ENCODE measurements at regions not wholly inside any gene's neighbourhood (a gene's known extent, or its start where the extent isn't known, plus 50 kb on each side); places are given as distances from the start of the nearest gene placed in this dataset.
A peak's percentile ranks its signal among the peaks of the same experiment; 100 is the strongest.

DNA sequence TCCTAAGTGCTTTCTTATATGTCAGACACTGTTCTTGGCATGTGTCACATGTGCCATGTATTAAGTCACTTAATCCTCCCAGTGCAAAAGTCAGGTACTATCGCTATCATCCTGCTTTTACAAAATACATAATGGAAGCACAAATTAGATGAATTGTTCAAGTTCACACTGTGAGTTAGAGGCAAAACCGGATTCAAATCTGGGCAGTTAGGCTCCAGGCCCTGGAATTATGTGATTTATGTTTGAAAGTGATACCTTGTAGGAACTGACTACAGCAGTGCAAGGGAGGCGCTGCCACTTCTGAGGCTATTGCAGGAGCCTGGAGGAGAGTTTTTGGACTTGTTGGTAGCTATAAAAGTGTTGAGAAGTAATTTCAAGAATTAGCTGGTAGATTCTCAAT, 358.3 kb downstream of the HLX start:
- peaks cover 13% of the 10 kb centered on the region for H3K9me3 ChIP-seq (replicated peaks)
- DNase-seq: no peak
- H3K4me1 ChIP-seq: peaks cover 18% of the 10 kb centered on the region
- no peak overlapping the region for H3K4me3 ChIP-seq
- no peak overlapping the region for H3K27ac ChIP-seq (replicated peaks)
- intact Hi-C loops (cut with micrococcal nuclease): no loop called here
- H3K36me3 ChIP-seq: no peaks in the 10 kb centered on the region
- TF ChIP-seq, protein P1, sequence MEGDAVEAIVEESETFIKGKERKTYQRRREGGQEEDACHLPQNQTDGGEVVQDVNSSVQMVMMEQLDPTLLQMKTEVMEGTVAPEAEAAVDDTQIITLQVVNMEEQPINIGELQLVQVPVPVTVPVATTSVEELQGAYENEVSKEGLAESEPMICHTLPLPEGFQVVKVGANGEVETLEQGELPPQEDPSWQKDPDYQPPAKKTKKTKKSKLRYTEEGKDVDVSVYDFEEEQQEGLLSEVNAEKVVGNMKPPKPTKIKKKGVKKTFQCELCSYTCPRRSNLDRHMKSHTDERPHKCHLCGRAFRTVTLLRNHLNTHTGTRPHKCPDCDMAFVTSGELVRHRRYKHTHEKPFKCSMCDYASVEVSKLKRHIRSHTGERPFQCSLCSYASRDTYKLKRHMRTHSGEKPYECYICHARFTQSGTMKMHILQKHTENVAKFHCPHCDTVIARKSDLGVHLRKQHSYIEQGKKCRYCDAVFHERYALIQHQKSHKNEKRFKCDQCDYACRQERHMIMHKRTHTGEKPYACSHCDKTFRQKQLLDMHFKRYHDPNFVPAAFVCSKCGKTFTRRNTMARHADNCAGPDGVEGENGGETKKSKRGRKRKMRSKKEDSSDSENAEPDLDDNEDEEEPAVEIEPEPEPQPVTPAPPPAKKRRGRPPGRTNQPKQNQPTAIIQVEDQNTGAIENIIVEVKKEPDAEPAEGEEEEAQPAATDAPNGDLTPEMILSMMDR (IDR thresholded peaks at IDR 0.05; ENCODE audit: borderline replicate concordance): no peak
- no peaks in the 10 kb centered on the region for H3K27me3 ChIP-seq (ENCODE audit: low read depth)

DNA sequence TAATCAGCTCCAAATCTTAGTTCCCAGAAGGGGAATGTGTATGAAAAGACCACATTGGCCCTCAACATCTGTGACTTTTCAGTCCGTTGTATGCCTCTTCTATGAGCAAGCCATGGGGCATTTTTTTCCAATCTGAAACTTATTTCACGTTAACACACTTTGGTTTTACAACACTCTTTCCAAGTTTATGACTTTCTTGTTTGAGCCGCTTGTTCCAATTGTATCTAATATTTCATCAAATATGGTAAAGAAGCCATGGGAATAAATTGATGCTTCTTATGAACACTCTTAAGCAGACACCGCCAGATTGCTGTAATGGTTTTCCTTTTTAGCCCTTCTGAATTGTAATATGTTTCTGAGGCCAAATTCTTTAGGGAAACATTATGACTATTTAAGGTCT, 359.9 kb downstream of the HLX start:
- Histone ChIP-seq H3K9me3 (replicated peaks) (peaks cover 9% of the 10 kb centered on the region), H3K36me3 (no peaks in the 10 kb centered on the region), H3K4me3 (no peak overlapping the region), H3K27me3 (ENCODE audit: low read depth) (no peaks in the 10 kb centered on the region), H3K27ac (replicated peaks) (no peak overlapping the region), H3K4me1 (peaks cover 18% of the 10 kb centered on the region)
- intact Hi-C loops (cut with micrococcal nuclease): no loop called here
- DNase-seq: no peak
- TF ChIP-seq, protein P1 (IDR thresholded peaks at IDR 0.05; ENCODE audit: borderline replicate concordance): no peak

DNA sequence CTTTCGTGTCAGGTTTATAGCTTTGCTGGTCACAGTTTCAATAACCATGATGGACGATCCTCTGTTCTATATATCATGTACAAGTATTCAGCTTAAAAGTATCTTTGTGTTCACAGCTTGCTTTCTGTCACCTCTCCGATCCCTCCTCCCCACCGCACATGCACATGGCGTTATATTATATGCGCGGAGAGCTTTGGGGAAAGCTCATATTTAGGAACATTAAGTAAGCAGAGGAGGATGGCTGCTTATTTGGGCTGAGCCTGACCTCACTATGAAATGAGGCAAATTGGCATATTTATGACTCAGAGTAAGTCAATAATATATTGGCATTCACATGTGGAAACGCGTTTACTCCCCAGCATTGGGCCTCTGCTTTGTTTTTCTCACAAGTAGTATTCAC, 360.5 kb downstream of the HLX start:
- Histone ChIP-seq H3K4me3 (no peak overlapping the region), H3K27ac (replicated peaks) (no peak overlapping the region), H3K36me3 (no peaks in the 10 kb centered on the region), H3K4me1 (peaks cover 18% of the 10 kb centered on the region), H3K27me3 (ENCODE audit: low read depth) (no peaks in the 10 kb centered on the region), H3K9me3 (replicated peaks) (peaks cover 9% of the 10 kb centered on the region)
- TF ChIP-seq, protein P1 (IDR thresholded peaks at IDR 0.05; ENCODE audit: borderline replicate concordance): no peak
- no peak for DNase-seq
- intact Hi-C loops (cut with micrococcal nuclease): no loop called here

DNA sequence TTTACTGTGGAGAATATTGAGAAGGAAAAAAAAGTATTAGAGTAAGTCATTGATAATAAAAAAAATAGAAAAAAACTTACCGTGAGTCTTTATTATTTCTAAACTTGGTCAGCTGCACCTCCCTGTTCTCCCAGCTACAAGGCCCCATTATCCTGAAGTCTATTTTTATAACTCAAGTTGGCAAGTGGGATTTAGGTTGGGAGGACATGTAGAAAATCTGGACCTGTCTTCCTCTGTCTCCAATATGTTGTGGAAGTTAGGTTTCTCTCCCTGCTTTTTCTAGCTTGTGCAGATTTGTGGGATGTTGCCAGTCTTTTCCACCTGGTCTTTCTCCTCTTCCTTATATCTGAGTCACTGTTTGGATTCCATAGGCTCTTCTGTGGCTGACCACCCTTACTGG, 361.4 kb downstream of the HLX start:
- Histone ChIP-seq H3K4me1 (peaks cover 18% of the 10 kb centered on the region), H3K9me3 (replicated peaks) (peaks cover 9% of the 10 kb centered on the region), H3K36me3 (no peaks in the 10 kb centered on the region), H3K27ac (replicated peaks) (peak overlapping the region; percentile 57), H3K27me3 (ENCODE audit: low read depth) (no peaks in the 10 kb centered on the region), H3K4me3 (no peak overlapping the region)
- intact Hi-C loops (cut with micrococcal nuclease): no loop called here
- DNase-seq: no peak
- TF ChIP-seq, protein P1 (IDR thresholded peaks at IDR 0.05; ENCODE audit: borderline replicate concordance): no peak

DNA sequence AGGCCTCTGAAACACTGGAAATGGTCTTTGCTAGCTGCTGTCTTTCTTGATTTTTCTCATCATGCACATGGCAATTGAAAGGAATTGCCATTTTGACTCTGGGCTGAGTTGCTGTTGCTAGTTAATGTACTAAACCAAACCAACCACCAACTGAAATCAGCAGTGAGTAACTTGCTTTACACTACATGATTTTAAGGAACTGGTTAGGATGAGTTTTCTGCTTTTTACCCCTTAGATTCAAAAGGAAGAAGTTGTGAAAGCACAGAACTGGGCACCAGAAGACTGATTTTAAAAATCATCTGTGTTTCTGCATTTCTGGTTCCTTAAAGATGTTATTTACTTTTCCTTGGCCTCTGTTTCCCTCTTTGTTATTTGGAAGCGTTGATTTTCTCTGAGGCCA, 361.9 kb downstream of the HLX start:
- Histone ChIP-seq H3K27me3 (ENCODE audit: low read depth) (no peaks in the 10 kb centered on the region), H3K27ac (replicated peaks) (peak overlapping the region; percentile 57), H3K9me3 (replicated peaks) (peaks cover 8% of the 10 kb centered on the region), H3K4me1 (peaks cover 18% of the 10 kb centered on the region), H3K36me3 (no peaks in the 10 kb centered on the region), H3K4me3 (no peak overlapping the region)
- intact Hi-C loops (cut with micrococcal nuclease): no loop called here
- TF ChIP-seq, protein P1 (IDR thresholded peaks at IDR 0.05; ENCODE audit: borderline replicate concordance): no peak
- no peak for DNase-seq

DNA sequence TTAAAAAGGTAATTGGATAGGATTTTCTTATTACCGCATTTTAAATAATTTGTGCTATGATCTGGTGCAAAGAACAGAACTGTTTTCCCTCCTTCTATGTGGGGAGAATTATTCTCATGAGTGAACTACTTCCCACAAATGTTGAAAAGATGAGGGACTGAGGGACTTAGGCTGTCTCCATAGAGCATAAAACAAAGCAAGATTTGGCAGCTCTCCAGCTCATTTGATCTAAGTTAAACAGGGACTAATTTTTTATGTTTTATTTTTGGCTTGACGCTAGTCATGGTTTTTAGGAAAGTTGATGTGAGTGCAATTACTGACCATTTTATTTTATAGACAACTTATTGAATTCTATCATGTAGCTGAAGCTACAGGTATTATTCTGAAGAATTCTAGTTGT, 362.3 kb downstream of the HLX start:
- intact Hi-C loops (cut with micrococcal nuclease): no loop called here
- H3K4me1 ChIP-seq: peaks cover 18% of the 10 kb centered on the region
- H3K9me3 ChIP-seq (replicated peaks): peaks cover 3% of the 10 kb centered on the region
- peak overlapping the region; percentile 57 for H3K27ac ChIP-seq (replicated peaks)
- no peaks in the 10 kb centered on the region for H3K36me3 ChIP-seq
- DNase-seq: no peak
- H3K27me3 ChIP-seq (ENCODE audit: low read depth): no peaks in the 10 kb centered on the region
- TF ChIP-seq, protein P1 (IDR thresholded peaks at IDR 0.05; ENCODE audit: borderline replicate concordance): no peak
- no peak overlapping the region for H3K4me3 ChIP-seq
